SK-N-SH (cell line): ENCODE measurements at regions not wholly inside any gene's neighbourhood (a gene's known extent, or its start where the extent isn't known, plus 50 kb on each side); places are given as distances from the start of the nearest gene placed in this dataset.

Source experiments
- CTCF ChIA-PET: fragments of 300-600, 350-600 bp; formaldehyde crosslinking; extraction: SDS; loops from one replicate; lab custom pipeline; 2021; lab: Yijun Ruan, JAX
- POLR2A ChIA-PET: fragments of 350-600 bp; sonication (Branson Sonifier 250); formaldehyde crosslinking; extraction: SDS; loops from one replicate; lab custom pipeline; 2020; ENCODE audit warnings: antibody characterized with exemption, inconsistent platforms; lab: Yijun Ruan, JAX
- DNase-seq: peaks from one replicate; pipeline ENCODE4 v3.0.0; 2012
- H2AFZ ChIP-seq: fragments of 200-600 bp; sonication (generic); 2 replicates; pipeline ENCODE4 v1.8.1; 2016; ENCODE audit warnings: antibody characterized with exemption, mild to moderate bottlenecking, low read depth
- H3F3A ChIP-seq: fragments of 200-600 bp; sonication (generic); replicated peaks from 2 replicates; pipeline ENCODE3; 2016; ENCODE audit warnings: antibody characterized with exemption, mild to moderate bottlenecking; ENCODE audit not compliant: insufficient read depth
- H3K27ac ChIP-seq, 2 experiments: fragments of 200-500 bp in 1 of 2; fragments of 200-600 bp in 1 of 2; sonication (Bioruptor generic) in 1 of 2; sonication (generic), shearing (Covaris generic) in 1 of 2; 2 replicates each; pipeline versions ENCODE4 v1.5.1 to v1.6.1; 2014 to 2016; ENCODE audit warnings: low read depth in 2 of 2, inconsistent platforms in 1 of 2, low read length in 1 of 2, mild to moderate bottlenecking in 1 of 2, mixed read lengths in 1 of 2
- H3K27me3 ChIP-seq: fragments of 200-600 bp; sonication (generic), shearing (Covaris generic); 2 replicates; pipeline ENCODE4 v1.6.1; 2016; ENCODE audit warnings: mixed run types; ENCODE audit not compliant: insufficient read depth
- H3K36me3 ChIP-seq, 2 experiments: fragments of 200-500 bp in 1 of 2; fragments of 200-600 bp in 1 of 2; sonication (Bioruptor generic) in 1 of 2; sonication (generic) in 1 of 2; replicated peaks in 1 of 2; 2 replicates each; pipeline versions ENCODE3 to v1.5.1; 2014 to 2016; ENCODE audit warnings: low read length in 1 of 2, mild to moderate bottlenecking in 1 of 2; ENCODE audit not compliant: insufficient read depth in 2 of 2, control insufficient read depth in 1 of 2
- H3K4me1 ChIP-seq, 2 experiments: fragments of 200-500 bp in 1 of 2; fragments of 200-600 bp in 1 of 2; sonication (Bioruptor generic) in 1 of 2; sonication (generic), shearing (Covaris generic) in 1 of 2; 2 replicates each; pipeline versions ENCODE4 v1.5.1 to v1.6.1; 2014 to 2016; ENCODE audit warnings: low read depth in 1 of 2, low read length in 1 of 2, mixed run types in 1 of 2; ENCODE audit not compliant: insufficient read depth in 2 of 2, control insufficient read depth in 1 of 2
- H3K4me2 ChIP-seq: fragments of 200-600 bp; sonication (generic), shearing (Covaris generic); 2 replicates; pipeline ENCODE4 v1.6.1; 2017; ENCODE audit warnings: mixed run types
- H3K4me3 ChIP-seq, 2 experiments: fragments of 200-500 bp in 1 of 2; fragments of 200-600 bp in 1 of 2; sonication (Bioruptor generic) in 1 of 2; sonication (generic), shearing (Covaris generic) in 1 of 2; 2 replicates each; pipeline versions ENCODE4 v1.5.1 to v1.8.1; 2014 to 2016; ENCODE audit warnings: low read depth in 2 of 2, inconsistent platforms in 1 of 2, low read length in 1 of 2, mild to moderate bottlenecking in 1 of 2, mixed read lengths in 1 of 2, moderate library complexity in 1 of 2
- H3K79me2 ChIP-seq: fragments of 200-600 bp; sonication (generic); 2 replicates; pipeline ENCODE4 v1.8.1; 2017; ENCODE audit warnings: mild to moderate bottlenecking; ENCODE audit not compliant: insufficient read depth
- H3K9ac ChIP-seq: fragments of 200-600 bp; sonication (generic); 2 replicates; pipeline ENCODE4 v1.6.1; 2017; ENCODE audit warnings: mixed run types
- H3K9me2 ChIP-seq: fragments of 200-600 bp; sonication (generic); 2 replicates; pipeline ENCODE4 v1.6.1; 2017; ENCODE audit warnings: mixed run types
- H3K9me3 ChIP-seq: fragments of 200-600 bp; sonication (generic); 2 replicates; pipeline ENCODE4 v1.6.1; 2017; ENCODE audit warnings: mixed run types, mild to moderate bottlenecking, moderate library complexity
- H4K20me1 ChIP-seq: fragments of 200-600 bp; sonication (generic); 2 replicates; pipeline ENCODE4 v1.6.1; 2017; ENCODE audit warnings: mild to moderate bottlenecking, mixed run types; ENCODE audit not compliant: insufficient read depth
- CHD2 ChIP-seq: fragments of 150-350 bp; IDR thresholded peaks from 2 replicates; pipeline ENCODE4 v1.6.1; 2018; ENCODE audit warnings: low read length; ENCODE audit not compliant: partially characterized antibody
- ELF1 ChIP-seq: IDR thresholded peaks from 2 replicates; pipeline ENCODE4 v1.4.0; 2012
- FOSL2 ChIP-seq: IDR thresholded peaks from 2 replicates; pipeline ENCODE4 v1.4.0; 2012; ENCODE audit warnings: low read depth, mild to moderate bottlenecking, moderate library complexity, borderline replicate concordance
- FOXJ3 ChIP-seq: sonication (generic); formaldehyde crosslinking; IDR thresholded peaks from 2 replicates; pipeline ENCODE4 v1.5.1; 2020; ENCODE audit warnings: mild to moderate bottlenecking, missing genetic modification reagents
- FOXM1 ChIP-seq: IDR thresholded peaks from 2 replicates; pipeline ENCODE4 v1.4.0; 2012; ENCODE audit warnings: low read depth, mild to moderate bottlenecking
- GATA2 ChIP-seq: sonication (generic); formaldehyde crosslinking; IDR thresholded peaks from 2 replicates; pipeline ENCODE4 v1.5.0; 2020; ENCODE audit warnings: mild to moderate bottlenecking, missing genetic modification reagents
- NFIC ChIP-seq: IDR thresholded peaks from 2 replicates; pipeline ENCODE4 v1.4.0; 2012; ENCODE audit warnings: borderline replicate concordance
- NRF1 ChIP-seq: IDR thresholded peaks from 2 replicates; pipeline ENCODE4 v1.6.1; 2012; ENCODE audit warnings: low read depth, mild to moderate bottlenecking, low read length
- POLR2AphosphoS5 ChIP-seq: IDR thresholded peaks from 2 replicates; pipeline ENCODE4 v1.6.1; 2012; ENCODE audit warnings: low read depth, low read length
- RAD21 ChIP-seq: IDR thresholded peaks from 2 replicates; pipeline ENCODE4 v1.6.1; 2012; ENCODE audit warnings: mild to moderate bottlenecking, low read length
- RFX5 ChIP-seq: IDR thresholded peaks from 2 replicates; pipeline ENCODE4 v1.6.1; 2012; ENCODE audit warnings: mild to moderate bottlenecking, improper control_type of control experiment, low read length
- RXRA ChIP-seq: IDR thresholded peaks from 2 replicates; pipeline ENCODE4 v1.4.0; 2012; ENCODE audit warnings: low read depth, mild to moderate bottlenecking, borderline replicate concordance
- TAF1 ChIP-seq: IDR thresholded peaks from 2 replicates; pipeline ENCODE4 v1.6.1; 2012; ENCODE audit warnings: low read depth, mild to moderate bottlenecking, low read length, moderate library complexity, borderline replicate concordance
- USF2 ChIP-seq: fragments of 150-350 bp; IDR thresholded peaks from 2 replicates; pipeline ENCODE4 v1.6.1; 2017; ENCODE audit warnings: antibody characterized with exemption, low read length, low read depth, borderline replicate concordance
- WGBS: methylation state at CpG from one replicate; pipeline ENCODE4 v1.1.6; 2017; ENCODE audit warnings: low lambda C conversion rate; 5-methylcytosine and 5-hydroxymethylcytosine counted together
- TF ChIP-seq, protein P1 (sequence below): IDR thresholded peaks from 2 replicates; pipeline ENCODE4 v1.4.0; 2012; ENCODE audit warnings: low read depth, borderline replicate concordance
- TF ChIP-seq, protein P2 (sequence below): IDR thresholded peaks from 2 replicates; pipeline ENCODE4; 2012
- TF ChIP-seq, protein P3 (sequence below): IDR thresholded peaks from 2 replicates; pipeline ENCODE4 v1.6.1; 2012; ENCODE audit warnings: mild to moderate bottlenecking, low read depth, low read length, moderate library complexity

DNA sequence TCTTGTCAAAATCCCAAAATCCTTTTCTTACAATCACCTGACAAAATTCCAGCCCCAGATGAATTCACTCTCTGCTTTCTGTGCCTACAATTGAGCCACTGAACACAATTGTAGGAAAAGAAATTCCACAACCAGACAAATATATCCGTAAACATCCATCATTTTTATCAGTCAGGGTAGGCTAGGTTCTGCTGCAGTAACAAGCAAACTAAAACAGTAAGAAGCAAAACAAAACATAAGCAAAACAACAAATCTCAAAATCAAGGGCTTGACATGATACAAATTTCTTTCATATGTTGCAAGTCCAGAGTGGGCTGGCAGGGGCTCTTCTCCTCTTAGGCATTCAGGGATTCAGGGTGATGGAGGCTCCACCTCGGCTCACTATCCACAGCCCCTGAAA is 114.2 kb upstream of the MAN2A1 start:
- Histone ChIP-seq H3F3A (no peaks in the 10 kb centered on the region), H2AFZ (no peak overlapping the region), H3K27me3 (no peaks in the 10 kb centered on the region), H3K79me2 (no peaks in the 10 kb centered on the region), H3K4me3 (no peak overlapping the region), H3K27ac (no peak overlapping the region), H4K20me1 (no peaks in the 10 kb centered on the region), H3K36me3 (no peaks in the 10 kb centered on the region), H3K4me1 (no peaks in the 10 kb centered on the region), H3K4me2 (no peak overlapping the region)
- CTCF ChIA-PET = no interaction called here
- POLR2A ChIA-PET = no interaction called here
- 47% methylated on average over 2 of the region's 2 CpGs for WGBS
- TF ChIP-seq NFIC (no peak), RXRA (no peak), USF2 (no peak), TAF1 (no peak), CHD2 (no peak)
- TF ChIP-seq, all 33 proteins: peak for 0
- Histone ChIP-seq H3K9me3 (no peaks in the 10 kb centered on the region), H3K9ac (no peak overlapping the region), H3K9me2 (no peaks in the 10 kb centered on the region)
- DNase-seq = no peak

- H4K20me1 ChIP-seq = no peaks in the 10 kb centered on the region
- no peaks in the 10 kb centered on the region for H3K9me2 ChIP-seq
- ChIA-PET CTCF (no interaction called here), POLR2A (no interaction called here)
- H3K36me3 ChIP-seq = no peaks in the 10 kb centered on the region
- H3K27ac ChIP-seq = no peak overlapping the region
- H3F3A ChIP-seq = no peaks in the 10 kb centered on the region
- no peak for DNase-seq
- H3K4me2 ChIP-seq = no peak overlapping the region
- no peaks in the 10 kb centered on the region for H3K9me3 ChIP-seq
- H3K9ac ChIP-seq = no peak overlapping the region
- no peaks in the 10 kb centered on the region for H3K79me2 ChIP-seq
- TF ChIP-seq NFIC (no peak), RAD21 (no peak), POLR2AphosphoS5 (no peak), FOSL2 (no peak), FOXJ3 (CRISPR knock-in tag) (no peak), FOXM1 (no peak), RFX5 (no peak), NRF1 (no peak), ELF1 (no peak), GATA2 (CRISPR knock-in tag) (no peak), RXRA (no peak)
- TF ChIP-seq, protein P1, sequence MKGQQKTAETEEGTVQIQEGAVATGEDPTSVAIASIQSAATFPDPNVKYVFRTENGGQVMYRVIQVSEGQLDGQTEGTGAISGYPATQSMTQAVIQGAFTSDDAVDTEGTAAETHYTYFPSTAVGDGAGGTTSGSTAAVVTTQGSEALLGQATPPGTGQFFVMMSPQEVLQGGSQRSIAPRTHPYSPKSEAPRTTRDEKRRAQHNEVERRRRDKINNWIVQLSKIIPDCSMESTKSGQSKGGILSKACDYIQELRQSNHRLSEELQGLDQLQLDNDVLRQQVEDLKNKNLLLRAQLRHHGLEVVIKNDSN = no peak
- TF ChIP-seq, protein P2, sequence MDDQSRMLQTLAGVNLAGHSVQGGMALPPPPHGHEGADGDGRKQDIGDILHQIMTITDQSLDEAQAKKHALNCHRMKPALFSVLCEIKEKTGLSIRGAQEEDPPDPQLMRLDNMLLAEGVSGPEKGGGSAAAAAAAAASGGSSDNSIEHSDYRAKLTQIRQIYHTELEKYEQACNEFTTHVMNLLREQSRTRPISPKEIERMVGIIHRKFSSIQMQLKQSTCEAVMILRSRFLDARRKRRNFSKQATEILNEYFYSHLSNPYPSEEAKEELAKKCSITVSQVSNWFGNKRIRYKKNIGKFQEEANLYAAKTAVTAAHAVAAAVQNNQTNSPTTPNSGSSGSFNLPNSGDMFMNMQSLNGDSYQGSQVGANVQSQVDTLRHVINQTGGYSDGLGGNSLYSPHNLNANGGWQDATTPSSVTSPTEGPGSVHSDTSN = no peak
- TF ChIP-seq, protein P3, sequence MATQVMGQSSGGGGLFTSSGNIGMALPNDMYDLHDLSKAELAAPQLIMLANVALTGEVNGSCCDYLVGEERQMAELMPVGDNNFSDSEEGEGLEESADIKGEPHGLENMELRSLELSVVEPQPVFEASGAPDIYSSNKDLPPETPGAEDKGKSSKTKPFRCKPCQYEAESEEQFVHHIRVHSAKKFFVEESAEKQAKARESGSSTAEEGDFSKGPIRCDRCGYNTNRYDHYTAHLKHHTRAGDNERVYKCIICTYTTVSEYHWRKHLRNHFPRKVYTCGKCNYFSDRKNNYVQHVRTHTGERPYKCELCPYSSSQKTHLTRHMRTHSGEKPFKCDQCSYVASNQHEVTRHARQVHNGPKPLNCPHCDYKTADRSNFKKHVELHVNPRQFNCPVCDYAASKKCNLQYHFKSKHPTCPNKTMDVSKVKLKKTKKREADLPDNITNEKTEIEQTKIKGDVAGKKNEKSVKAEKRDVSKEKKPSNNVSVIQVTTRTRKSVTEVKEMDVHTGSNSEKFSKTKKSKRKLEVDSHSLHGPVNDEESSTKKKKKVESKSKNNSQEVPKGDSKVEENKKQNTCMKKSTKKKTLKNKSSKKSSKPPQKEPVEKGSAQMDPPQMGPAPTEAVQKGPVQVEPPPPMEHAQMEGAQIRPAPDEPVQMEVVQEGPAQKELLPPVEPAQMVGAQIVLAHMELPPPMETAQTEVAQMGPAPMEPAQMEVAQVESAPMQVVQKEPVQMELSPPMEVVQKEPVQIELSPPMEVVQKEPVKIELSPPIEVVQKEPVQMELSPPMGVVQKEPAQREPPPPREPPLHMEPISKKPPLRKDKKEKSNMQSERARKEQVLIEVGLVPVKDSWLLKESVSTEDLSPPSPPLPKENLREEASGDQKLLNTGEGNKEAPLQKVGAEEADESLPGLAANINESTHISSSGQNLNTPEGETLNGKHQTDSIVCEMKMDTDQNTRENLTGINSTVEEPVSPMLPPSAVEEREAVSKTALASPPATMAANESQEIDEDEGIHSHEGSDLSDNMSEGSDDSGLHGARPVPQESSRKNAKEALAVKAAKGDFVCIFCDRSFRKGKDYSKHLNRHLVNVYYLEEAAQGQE = no peak
- no peak overlapping the region for H3K4me3 ChIP-seq
- H3K4me1 ChIP-seq = no peaks in the 10 kb centered on the region
- H3K27me3 ChIP-seq = no peaks in the 10 kb centered on the region
- no peak overlapping the region for H2AFZ ChIP-seq
These were observed 114.7 kb upstream of the MAN2A1 start for GRCh38 chr5:109574985-109575384.
